A172 (cell line): ENCODE measurements at regions not wholly inside any gene's neighbourhood (a gene's known extent, or its start where the extent isn't known, plus 50 kb on each side); places are given as distances from the start of the nearest gene placed in this dataset.
"Not testable (repeated sequence)": the region's sequence is repeated elsewhere in the genome, so short reads cannot be mapped to it uniquely, and the experiment has no call there.

ENCODE experiments used
- DNase-seq: peaks from one replicate; pipeline ENCODE4 v3.0.0-alpha.2; 2015; ENCODE audit warnings: low spot score

DNA sequence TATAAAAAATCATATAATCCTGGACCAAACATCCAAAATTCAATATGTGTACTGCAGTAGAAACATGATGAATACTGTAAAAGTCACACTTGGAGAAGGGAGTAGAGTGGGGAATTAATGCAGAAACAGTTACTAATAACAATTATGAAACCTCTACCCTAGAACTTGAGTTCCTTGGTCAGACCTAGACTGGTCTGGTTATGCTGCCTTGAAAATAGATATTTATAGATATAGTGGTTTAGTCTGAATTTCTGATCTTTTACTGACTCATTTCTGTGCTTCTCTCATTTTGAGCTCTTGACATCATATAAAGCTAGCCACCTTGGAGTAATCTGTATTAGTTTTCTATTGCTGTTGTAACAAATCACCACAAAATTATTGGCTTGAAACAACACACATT is 808.7 kb upstream of the CDH10 start:
- no peak for DNase-seq

DNA sequence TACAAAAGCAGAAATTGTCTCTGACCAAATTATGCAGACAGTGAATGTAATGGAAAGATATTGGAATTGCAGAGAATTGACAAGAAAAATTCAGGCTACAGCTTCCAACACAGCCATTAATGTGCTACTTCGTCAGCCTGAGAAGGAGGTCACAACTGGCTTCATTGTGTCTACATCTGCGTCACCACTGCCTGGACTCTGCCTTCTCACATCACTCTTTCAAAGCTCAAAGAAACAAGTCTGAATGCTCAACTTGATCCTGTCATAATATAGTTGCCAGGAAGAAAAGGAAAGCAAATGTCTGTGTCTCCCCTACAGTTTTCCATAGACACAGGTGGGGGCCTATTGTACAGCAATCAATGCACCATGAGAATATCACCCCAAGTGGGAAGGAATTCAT is 806.5 kb upstream of the CDH10 start:
- DNase-seq = no peak

- DNase-seq = no peak
Observed at GRCh38 chr5:25448646-25449045, 803.9 kb upstream of the CDH10 start.

- no peak for DNase-seq
Observed at GRCh38 chr5:25448190-25448621, 803.4 kb upstream of the CDH10 start.

DNA sequence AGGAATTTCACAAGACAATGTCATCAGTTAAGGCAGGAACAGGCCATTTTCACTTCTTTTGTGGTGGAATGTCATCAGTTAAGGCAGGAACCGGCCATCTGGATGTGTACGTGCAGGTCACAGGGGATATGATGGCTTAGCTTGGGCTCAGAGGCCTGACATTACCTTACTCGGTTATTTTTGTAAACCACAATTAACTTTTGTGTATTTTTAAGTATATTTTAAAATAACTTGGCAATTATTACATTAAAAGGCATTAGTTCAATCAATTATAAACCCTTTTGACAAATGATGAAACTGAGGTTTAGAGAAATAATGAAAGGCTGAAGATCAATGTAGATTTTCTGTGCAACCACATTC is 801.3 kb upstream of the CDH10 start:
- DNase-seq = not testable (repeated sequence)

GRCh38 chr5:25445381-25446060 is 800.7 kb upstream of the CDH10 start:
- DNase-seq = not testable (repeated sequence)

DNA sequence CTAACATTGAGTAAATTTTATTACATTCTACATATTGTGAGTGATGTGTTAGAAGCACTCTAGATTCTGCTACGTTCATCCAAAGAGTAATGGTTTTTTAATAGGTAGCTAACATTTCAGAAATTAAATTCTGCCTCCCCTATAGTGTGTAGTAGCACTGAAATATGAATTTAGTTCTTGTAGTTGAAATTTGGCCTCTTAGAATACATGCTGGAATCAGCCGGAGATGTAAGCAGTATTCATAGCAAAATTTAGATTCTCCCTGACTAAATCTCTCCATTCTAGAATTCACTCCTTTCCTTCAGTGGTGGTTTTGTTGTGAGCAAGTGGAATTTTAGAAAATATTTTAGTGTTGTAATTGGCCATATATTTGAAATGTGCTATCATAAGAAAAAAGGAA is 799.9 kb upstream of the CDH10 start:
- no peak for DNase-seq

GRCh38 chr5:25441810-25442209 is 797.0 kb upstream of the CDH10 start:
- DNase-seq = no peak

GRCh38 chr5:25439025-25439424 is 794.2 kb upstream of the CDH10 start:
- no peak for DNase-seq

- not testable (repeated sequence) for DNase-seq
Observed at GRCh38 chr5:25438375-25438774, 793.6 kb upstream of the CDH10 start.

- DNase-seq = no peak
Observed at GRCh38 chr5:25436452-25436851, 791.7 kb upstream of the CDH10 start.

DNA sequence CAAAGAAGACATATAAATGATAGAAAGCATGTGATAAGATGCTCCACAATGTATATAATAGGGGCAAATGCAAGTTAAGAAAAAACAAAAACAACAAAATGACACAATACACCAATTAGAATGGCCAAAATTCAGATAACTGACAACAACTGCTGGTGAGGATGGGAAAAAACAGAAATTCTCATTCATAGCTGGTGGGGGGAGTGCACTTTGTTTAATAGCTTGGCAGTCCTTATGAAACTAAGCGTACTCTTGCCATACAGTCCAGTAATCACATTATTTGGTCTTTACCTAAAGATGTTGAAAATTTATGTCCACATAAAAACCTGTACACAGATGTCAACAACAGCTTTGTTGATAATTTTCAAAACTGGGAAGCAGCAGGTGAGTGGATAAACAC is 791.1 kb upstream of the CDH10 start:
- DNase-seq = no peak

DNA sequence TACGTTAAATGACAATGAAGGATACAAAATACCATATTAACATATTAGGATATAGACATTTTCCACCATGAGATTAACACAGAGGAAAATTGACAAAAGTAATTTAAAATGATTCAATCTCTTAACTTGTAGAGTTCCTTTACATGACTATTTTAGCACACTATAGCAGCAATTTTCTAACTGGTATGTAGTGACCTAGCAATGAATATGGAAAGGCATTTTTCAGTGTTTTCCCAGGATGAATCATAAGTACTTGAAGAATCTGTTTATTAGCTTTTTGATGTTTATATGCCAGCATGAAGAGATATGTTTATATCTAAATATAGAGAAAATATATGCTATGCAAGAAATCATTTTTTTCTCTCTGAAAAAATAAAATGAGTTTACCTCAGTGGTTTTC is 782.5 kb upstream of the CDH10 start:
- DNase-seq = no peak

DNA sequence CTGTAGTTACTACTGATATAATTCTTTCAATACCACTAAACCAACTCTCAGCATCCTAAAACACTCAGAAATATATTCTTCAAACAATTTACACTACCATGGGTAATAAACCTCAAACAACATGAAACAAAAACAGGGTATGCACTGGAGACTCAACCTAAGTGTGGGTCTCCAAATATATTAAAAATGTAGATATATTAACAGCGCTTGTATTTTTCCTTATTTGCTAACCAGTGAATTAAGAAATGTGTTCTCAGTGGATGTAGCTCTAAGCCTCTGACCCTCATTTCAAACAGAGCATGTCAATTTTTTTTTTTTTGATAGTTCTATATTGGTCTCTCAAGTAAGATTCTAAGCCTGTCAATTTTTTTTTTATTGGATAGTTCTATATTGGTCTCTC is 778.5 kb upstream of the CDH10 start:
- no peak for DNase-seq

- no peak for DNase-seq
Observed at GRCh38 chr5:25419684-25420083, 774.9 kb upstream of the CDH10 start.

- DNase-seq = no peak
Observed at GRCh38 chr5:25418978-25419377, 774.2 kb upstream of the CDH10 start.

DNA sequence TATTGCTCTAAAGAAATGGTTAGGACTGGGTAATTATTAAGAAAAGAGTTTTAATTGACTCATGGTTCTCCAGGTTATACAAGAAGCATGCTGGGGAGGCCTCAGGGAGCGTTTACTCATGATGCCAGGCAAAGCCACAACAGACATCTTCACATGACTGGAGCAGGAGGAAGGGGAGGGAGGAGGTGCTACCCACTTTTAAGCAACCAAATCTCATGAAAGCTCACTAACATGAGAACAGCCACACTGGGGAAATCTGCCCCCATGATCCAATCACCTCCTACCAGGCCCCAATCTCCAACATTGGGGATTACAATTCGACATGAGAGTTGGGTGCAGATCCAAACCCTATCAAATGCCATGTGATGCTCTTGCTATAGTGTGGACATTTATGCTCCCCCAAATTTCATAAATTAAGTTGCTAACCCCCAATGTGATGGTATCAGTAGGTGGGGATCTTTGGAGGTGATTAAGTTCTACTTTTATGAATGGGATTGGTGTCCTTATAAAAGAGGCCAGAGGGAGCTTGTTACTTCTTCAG is 773.6 kb upstream of the CDH10 start:
- no peak for DNase-seq

DNA sequence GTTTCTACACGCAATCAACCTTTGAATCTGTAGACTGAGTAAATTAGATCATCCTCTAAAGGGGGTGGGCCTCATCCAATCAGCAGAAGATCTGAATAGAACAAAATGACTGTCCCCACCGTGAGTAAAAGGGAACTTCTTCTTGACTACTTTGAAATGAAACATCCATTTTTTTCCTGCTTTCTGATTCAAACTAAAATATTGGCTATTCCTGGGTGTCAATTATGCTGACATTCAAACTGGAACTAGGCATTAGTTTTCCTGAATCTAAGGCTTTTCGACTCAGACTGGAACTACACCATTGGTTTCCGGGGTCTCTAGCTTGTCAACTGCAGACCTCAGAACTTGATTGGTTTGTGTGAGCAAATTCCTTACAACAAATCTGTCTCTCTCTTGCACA is 772.2 kb upstream of the CDH10 start:
- no peak for DNase-seq

DNA sequence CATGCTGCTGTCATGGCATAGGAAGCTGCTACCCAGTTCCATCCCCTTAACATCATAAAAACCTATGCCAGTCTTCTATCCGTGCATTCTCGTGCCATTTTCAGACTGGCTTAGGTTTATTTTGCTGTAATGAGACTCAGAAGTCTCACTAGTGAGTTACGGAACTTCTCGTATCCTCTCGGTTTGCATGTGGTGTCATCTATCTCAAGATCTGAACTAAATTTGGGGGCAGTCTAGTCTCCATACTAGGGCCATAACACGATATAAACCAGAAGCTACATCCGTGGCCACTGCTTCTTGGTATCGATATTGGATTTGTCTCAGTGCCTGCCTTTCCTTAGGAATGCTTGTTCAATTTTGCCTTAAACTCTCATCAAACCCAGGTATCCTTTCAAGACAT is 771.2 kb upstream of the CDH10 start:
- DNase-seq = no peak

DNA sequence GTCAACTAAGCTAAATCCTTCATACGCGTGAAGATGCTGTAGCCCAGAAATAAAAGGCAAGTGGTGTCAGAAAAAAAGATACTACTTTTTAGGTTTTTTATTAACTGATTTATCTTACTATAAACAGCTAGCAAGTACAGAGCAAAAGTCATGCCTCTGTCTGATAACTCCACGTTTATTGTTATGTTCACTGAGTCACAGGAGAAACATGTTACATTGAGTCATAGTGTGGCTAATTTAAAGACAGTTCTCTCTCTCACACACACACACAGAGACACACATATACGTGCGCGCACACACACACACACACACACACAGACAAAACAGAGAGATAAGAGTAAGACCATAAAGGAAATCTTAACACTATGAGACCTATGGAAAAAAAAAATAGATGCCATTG is 770.0 kb upstream of the CDH10 start:
- DNase-seq = peak; percentile 32

DNA sequence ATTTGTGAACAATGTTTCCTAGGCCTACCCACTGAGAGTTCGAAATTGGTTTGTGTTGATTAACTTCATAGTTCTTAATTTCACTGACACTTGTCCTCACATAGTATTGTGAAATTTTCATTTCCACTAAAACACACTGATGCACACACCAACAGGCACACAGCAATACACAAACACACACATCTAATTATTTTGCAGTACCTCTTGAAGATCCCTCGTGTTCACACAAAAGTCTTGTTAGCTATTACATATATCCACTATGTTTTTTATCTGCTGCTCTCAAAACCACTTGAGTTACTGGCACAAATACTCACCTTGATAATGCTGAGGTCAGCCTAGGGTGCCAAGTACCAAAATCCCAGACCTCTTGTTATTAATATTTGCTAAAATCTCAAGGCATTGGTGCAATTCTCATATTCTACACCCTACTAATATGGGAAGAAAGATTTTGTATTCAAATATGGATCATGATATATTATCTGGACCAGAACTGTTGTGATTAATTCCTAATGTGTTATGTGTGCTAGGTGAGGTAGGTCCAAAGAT is 767.4 kb upstream of the CDH10 start:
- DNase-seq = no peak

GRCh38 chr5:25407365-25407764 is 762.6 kb upstream of the CDH10 start:
- DNase-seq = not testable (repeated sequence)

- no peak for DNase-seq
Observed at GRCh38 chr5:25405850-25406249, 761.1 kb upstream of the CDH10 start.
